Testis (tissue), 2 donors: ENCODE measurements at regions not wholly inside any gene's neighbourhood (a gene's known extent, or its start where the extent isn't known, plus 50 kb on each side); places are given as distances from the start of the nearest gene placed in this dataset.

ENCODE experiments used
- POLR2A ChIP-seq: fragments of 450-650 bp; IDR thresholded peaks from one replicate; pipeline ENCODE4 v1.6.1; 2017; ENCODE audit warnings: antibody characterized with exemption, mild to moderate bottlenecking, moderate library complexity
- TF ChIP-seq, protein P1 (sequence below), 3 experiments: fragments of 450-650 bp in 2 of 3; fragments of 200-600 bp in 1 of 3; sonication (generic) in 1 of 3; IDR thresholded peaks; one replicate each; pipeline ENCODE4 v1.5.1; 2016 to 2019; ENCODE audit warnings: antibody characterized with exemption in 3 of 3, mild to moderate bottlenecking in 2 of 3, moderate library complexity in 1 of 3

DNA sequence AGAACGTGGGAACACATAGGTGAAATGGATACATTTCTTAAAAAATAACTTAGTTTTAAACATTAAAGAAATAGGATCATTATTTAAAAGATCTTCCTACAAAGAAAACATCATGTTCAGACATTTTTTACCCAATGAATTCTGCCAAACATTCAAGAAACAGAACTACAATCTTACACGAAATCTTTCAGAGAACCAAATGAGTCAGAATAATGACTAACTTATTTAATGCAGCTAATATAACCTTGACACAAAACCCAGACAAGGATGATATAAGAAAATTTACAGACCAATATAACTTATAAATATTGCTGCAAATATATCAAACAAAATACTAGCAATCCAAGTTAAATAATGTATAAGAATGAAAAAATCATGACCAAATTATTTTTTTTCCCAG is 220.1 kb upstream of the KCNK2 start:
- TF ChIP-seq, protein P1, sequence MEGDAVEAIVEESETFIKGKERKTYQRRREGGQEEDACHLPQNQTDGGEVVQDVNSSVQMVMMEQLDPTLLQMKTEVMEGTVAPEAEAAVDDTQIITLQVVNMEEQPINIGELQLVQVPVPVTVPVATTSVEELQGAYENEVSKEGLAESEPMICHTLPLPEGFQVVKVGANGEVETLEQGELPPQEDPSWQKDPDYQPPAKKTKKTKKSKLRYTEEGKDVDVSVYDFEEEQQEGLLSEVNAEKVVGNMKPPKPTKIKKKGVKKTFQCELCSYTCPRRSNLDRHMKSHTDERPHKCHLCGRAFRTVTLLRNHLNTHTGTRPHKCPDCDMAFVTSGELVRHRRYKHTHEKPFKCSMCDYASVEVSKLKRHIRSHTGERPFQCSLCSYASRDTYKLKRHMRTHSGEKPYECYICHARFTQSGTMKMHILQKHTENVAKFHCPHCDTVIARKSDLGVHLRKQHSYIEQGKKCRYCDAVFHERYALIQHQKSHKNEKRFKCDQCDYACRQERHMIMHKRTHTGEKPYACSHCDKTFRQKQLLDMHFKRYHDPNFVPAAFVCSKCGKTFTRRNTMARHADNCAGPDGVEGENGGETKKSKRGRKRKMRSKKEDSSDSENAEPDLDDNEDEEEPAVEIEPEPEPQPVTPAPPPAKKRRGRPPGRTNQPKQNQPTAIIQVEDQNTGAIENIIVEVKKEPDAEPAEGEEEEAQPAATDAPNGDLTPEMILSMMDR (IDR thresholded peaks at IDR 0.05), result no peak
- TF ChIP-seq POLR2A, result no peak
